GM12878 (cell line): ENCODE measurements at regions not wholly inside any gene's neighbourhood (a gene's known extent, or its start where the extent isn't known, plus 50 kb on each side); places are given as distances from the start of the nearest gene placed in this dataset.

Experiments used
- FOXM1 ChIP-seq: IDR thresholded peaks from 2 replicates; pipeline ENCODE4 v1.6.1; 2012; ENCODE audit warnings: low read depth, mild to moderate bottlenecking, inconsistent platforms, low read length, moderate library complexity
- HDAC2 ChIP-seq: fragments of 200-600 bp; sonication (generic); IDR thresholded peaks from 2 replicates; pipeline ENCODE4 v1.6.1; 2017
- MXI1 ChIP-seq: fragments of 150-350 bp; IDR thresholded peaks from 2 replicates; pipeline ENCODE4 v1.6.1; 2011; ENCODE audit warnings: low read depth, mild to moderate bottlenecking, inconsistent platforms, low read length, improper control_type of control experiment
- PML ChIP-seq: IDR thresholded peaks from 2 replicates; pipeline ENCODE4 v1.6.1; 2012; ENCODE audit warnings: low read length, inconsistent platforms
- POLR2A ChIP-seq: IDR thresholded peaks from 2 replicates; pipeline ENCODE4 v1.6.1; 2011; ENCODE audit warnings: low read depth, mild to moderate bottlenecking, low read length
- RAD21 ChIP-seq: IDR thresholded peaks from 2 replicates; pipeline ENCODE4 v1.6.1; 2011; ENCODE audit warnings: mild to moderate bottlenecking, low read depth, low read length, moderate library complexity; ENCODE audit not compliant: insufficient read depth
- TF ChIP-seq, protein P1 (sequence below), 3 experiments: IDR thresholded peaks in 2 of 3; conservative IDR thresholded peaks in 1 of 3; 2 replicates each; pipeline ENCODE4 v1.5.1; 2011; ENCODE audit warnings: low read depth in 3 of 3, low read length in 3 of 3, mild to moderate bottlenecking in 3 of 3, control low read depth in 2 of 3, moderate library complexity in 2 of 3, inconsistent platforms in 1 of 3, mixed read lengths in 1 of 3; ENCODE audit not compliant: control insufficient read depth in 2 of 3, insufficient read depth in 1 of 3; ENCODE audit errors: extremely low read depth in 1 of 3
- TF ChIP-seq, protein P2 (sequence below): IDR thresholded peaks from 2 replicates; pipeline ENCODE4 v1.6.1; 2011; ENCODE audit warnings: low read depth, low read length, improper control_type of control experiment, borderline replicate concordance

DNA sequence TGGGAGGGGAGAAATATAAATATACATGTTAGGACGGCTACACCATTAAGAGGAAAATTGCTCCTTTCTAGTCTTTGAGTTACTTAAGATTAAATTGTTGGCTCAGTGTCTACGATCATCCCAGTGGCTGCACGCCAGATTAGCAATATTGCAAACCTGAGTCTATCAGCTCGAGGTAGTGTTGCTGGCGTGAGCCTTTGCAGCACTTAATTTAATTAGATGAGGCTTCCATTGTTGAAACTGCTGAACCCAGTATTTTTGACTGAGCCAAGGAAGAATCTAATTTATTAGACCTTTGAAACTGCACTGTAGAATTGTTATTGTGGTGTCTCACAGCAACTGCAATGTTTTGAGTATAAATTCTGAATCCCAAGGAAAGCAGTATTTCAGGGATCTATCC lies 782.4 kb upstream of the ROBO1 start:
- TF ChIP-seq, protein P1, sequence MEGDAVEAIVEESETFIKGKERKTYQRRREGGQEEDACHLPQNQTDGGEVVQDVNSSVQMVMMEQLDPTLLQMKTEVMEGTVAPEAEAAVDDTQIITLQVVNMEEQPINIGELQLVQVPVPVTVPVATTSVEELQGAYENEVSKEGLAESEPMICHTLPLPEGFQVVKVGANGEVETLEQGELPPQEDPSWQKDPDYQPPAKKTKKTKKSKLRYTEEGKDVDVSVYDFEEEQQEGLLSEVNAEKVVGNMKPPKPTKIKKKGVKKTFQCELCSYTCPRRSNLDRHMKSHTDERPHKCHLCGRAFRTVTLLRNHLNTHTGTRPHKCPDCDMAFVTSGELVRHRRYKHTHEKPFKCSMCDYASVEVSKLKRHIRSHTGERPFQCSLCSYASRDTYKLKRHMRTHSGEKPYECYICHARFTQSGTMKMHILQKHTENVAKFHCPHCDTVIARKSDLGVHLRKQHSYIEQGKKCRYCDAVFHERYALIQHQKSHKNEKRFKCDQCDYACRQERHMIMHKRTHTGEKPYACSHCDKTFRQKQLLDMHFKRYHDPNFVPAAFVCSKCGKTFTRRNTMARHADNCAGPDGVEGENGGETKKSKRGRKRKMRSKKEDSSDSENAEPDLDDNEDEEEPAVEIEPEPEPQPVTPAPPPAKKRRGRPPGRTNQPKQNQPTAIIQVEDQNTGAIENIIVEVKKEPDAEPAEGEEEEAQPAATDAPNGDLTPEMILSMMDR (IDR thresholded peaks at IDR 0.05 in 2 of 3, conservative IDR thresholded peaks at IDR 0.05 in 1 of 3; ENCODE audit: control insufficient read depth in 2 of 3, extremely low read depth in 1 of 3, insufficient read depth in 1 of 3, low read depth in 3 of 3, low read length in 3 of 3), result no peak
- no peak for TF ChIP-seq PML
- TF ChIP-seq, protein P2, sequence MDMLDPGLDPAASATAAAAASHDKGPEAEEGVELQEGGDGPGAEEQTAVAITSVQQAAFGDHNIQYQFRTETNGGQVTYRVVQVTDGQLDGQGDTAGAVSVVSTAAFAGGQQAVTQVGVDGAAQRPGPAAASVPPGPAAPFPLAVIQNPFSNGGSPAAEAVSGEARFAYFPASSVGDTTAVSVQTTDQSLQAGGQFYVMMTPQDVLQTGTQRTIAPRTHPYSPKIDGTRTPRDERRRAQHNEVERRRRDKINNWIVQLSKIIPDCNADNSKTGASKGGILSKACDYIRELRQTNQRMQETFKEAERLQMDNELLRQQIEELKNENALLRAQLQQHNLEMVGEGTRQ, result no peak
- no peak for TF ChIP-seq POLR2A
- TF ChIP-seq RAD21, result no peak
- no peak for TF ChIP-seq MXI1
- TF ChIP-seq FOXM1, result no peak
- no peak for TF ChIP-seq HDAC2
